ENCODE measurements at regions not wholly inside any gene's neighbourhood (a gene's known extent, or its start where the extent isn't known, plus 50 kb on each side); places are given as distances from the start of the nearest gene placed in this dataset.

- TF ChIP-seq POLR2AphosphoS5 (IDR thresholded peaks at IDR 0.05): no peak
- no peak for TF ChIP-seq EP300 (IDR thresholded peaks at IDR 0.05)
- TF ChIP-seq POLR2A (IDR thresholded peaks at IDR 0.05; ENCODE audit: low read depth): no peak
- no peak for TF ChIP-seq CTCF (IDR thresholded peaks at IDR 0.05)
These were observed 1513.7 kb downstream of the GRIK2 start for GRCh38 chr6:102907181-102907580.

GRCh38 chr6:102902471-102902870, 1509.0 kb downstream of the GRIK2 start:
- TF ChIP-seq EP300 (IDR thresholded peaks at IDR 0.05) (no peak), CTCF (IDR thresholded peaks at IDR 0.05) (no peak), POLR2AphosphoS5 (IDR thresholded peaks at IDR 0.05) (no peak), POLR2A (IDR thresholded peaks at IDR 0.05; ENCODE audit: low read depth) (no peak)
- Histone ChIP-seq H3K9me3 (no peaks in the 10 kb centered on the region), H3K4me1 (no peaks in the 10 kb centered on the region), H3K4me3 (no peak overlapping the region), H3K27ac (replicated peaks in 1 of 4) (no peak overlapping the region), H3K36me3 (no peaks in the 10 kb centered on the region), H3K27me3 (no peaks in the 10 kb centered on the region)
- whole genome bisulfite sequencing: 38% methylated on average over 1 of the region's 1 CpG
- intact Hi-C loops (cut with DNase I): no loop called here
- no peak for DNase-seq (ENCODE audit: extremely low spot score)

More at GRCh38 chr6:102907181-102907580, 1513.7 kb downstream of the GRIK2 start:
- Histone ChIP-seq H3K27me3 (no peaks in the 10 kb centered on the region), H3K9me3 (no peaks in the 10 kb centered on the region), H3K27ac (replicated peaks in 1 of 4) (no peak overlapping the region), H3K36me3 (no peaks in the 10 kb centered on the region), H3K4me3 (no peak overlapping the region), H3K4me1 (no peaks in the 10 kb centered on the region)
- 76% methylated on average over 6 of the region's 6 CpGs for WGBS
- intact Hi-C loops (cut with DNase I): no loop called here
- no peak for DNase-seq (ENCODE audit: extremely low spot score)

- no peaks in the 10 kb centered on the region for H3K27me3 ChIP-seq
- DNase-seq (ENCODE audit: extremely low spot score): no peak
- H3K4me3 ChIP-seq: no peak overlapping the region
- H3K9me3 ChIP-seq: no peaks in the 10 kb centered on the region
- 67% methylated on average over 4 of the region's 4 CpGs for WGBS
- TF ChIP-seq POLR2AphosphoS5 (IDR thresholded peaks at IDR 0.05) (no peak), EP300 (IDR thresholded peaks at IDR 0.05) (no peak), CTCF (IDR thresholded peaks at IDR 0.05) (no peak)
- intact Hi-C loops (cut with DNase I): no loop called here
- H3K4me1 ChIP-seq: no peaks in the 10 kb centered on the region
- H3K27ac ChIP-seq (replicated peaks in 1 of 4): no peak overlapping the region
- no peaks in the 10 kb centered on the region for H3K36me3 ChIP-seq
These were observed 1502.2 kb downstream of the GRIK2 start for GRCh38 chr6:102895683-102896082.

- WGBS: 76% methylated on average over 2 of the region's 2 CpGs
- Histone ChIP-seq H3K4me3 (no peak overlapping the region), H3K4me1 (no peaks in the 10 kb centered on the region), H3K9me3 (no peaks in the 10 kb centered on the region), H3K27ac (replicated peaks in 1 of 4) (no peak overlapping the region), H3K36me3 (no peaks in the 10 kb centered on the region), H3K27me3 (no peaks in the 10 kb centered on the region)
- intact Hi-C loops (cut with DNase I): no loop called here
- DNase-seq (ENCODE audit: extremely low spot score): no peak
- TF ChIP-seq EP300 (IDR thresholded peaks at IDR 0.05) (no peak), POLR2AphosphoS5 (IDR thresholded peaks at IDR 0.05) (no peak), POLR2A (IDR thresholded peaks at IDR 0.05; ENCODE audit: low read depth) (no peak), CTCF (IDR thresholded peaks at IDR 0.05) (no peak)
These were observed 1491.7 kb downstream of the GRIK2 start for GRCh38 chr6:102885165-102885564.

GRCh38 chr6:102853249-102853955, 1459.9 kb downstream of the GRIK2 start:
- WGBS: 61% methylated on average over 2 of the region's 2 CpGs
- DNase-seq (ENCODE audit: extremely low spot score): no peak
- H3K27ac ChIP-seq (replicated peaks in 1 of 4): no peak overlapping the region
- H3K27me3 ChIP-seq: no peaks in the 10 kb centered on the region
- TF ChIP-seq EP300 (IDR thresholded peaks at IDR 0.05) (no peak), POLR2A (IDR thresholded peaks at IDR 0.05; ENCODE audit: low read depth) (no peak), POLR2AphosphoS5 (IDR thresholded peaks at IDR 0.05) (no peak), CTCF (IDR thresholded peaks at IDR 0.05) (no peak)
- no peaks in the 10 kb centered on the region for H3K4me1 ChIP-seq
- H3K9me3 ChIP-seq: no peaks in the 10 kb centered on the region
- H3K4me3 ChIP-seq: no peak overlapping the region
- intact Hi-C loops (cut with DNase I): no loop called here
- H3K36me3 ChIP-seq: no peaks in the 10 kb centered on the region

All from esophagus muscularis mucosa (tissue), 4 donors.